ENCODE measurements at regions not wholly inside any gene's neighbourhood (a gene's known extent, or its start where the extent isn't known, plus 50 kb on each side); places are given as distances from the start of the nearest gene placed in this dataset.
"Not testable (repeated sequence)": the region's sequence is repeated elsewhere in the genome, so short reads cannot be mapped to it uniquely, and the experiment has no call there.

- not testable (repeated sequence) for DNase-seq (ENCODE audit: low read depth, low spot score)
Measured at GRCh38 chr4:187408447-187408846, 587.1 kb upstream of the ZFP42 start.

DNA sequence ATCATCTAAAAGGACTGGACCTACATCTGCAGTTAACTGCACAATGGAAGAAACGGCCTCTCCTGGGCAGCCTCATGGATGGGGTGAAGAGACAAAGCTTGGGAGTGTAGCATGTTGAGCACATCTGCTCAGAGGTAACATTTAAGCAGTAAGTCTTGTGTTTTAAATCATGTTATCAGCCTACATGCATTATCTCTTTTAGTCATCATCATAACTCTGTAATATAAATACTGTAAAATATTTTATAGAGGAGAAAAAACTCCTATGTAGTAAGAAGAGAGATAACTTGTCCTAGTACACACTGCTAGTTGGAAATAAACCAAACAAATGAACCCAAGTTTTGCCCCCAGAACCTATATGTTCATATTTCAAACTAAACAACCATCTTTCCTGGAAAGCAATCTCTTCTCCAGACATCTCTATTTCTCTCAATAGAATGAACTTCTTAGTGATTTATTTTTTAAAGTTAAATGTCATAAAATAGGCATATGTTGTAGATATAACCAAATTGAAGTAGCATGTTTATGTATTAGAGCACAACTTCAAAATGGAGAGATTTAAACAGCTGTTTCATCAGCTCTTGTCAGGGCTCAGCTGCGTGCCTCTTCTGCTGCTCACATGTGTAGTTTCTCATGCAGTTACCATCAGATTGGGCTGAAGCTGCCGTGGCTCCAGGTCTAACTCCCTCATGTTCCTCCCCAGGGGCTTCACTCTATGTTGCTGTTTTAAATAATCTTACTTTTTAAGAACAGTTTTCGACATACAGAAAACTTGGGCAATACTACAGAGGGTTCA lies 581.8 kb upstream of the ZFP42 start:
- no peak for DNase-seq (ENCODE audit: low read depth, low spot score)

GRCh38 chr4:187414716-187415115 lies 580.9 kb upstream of the ZFP42 start:
- DNase-seq (ENCODE audit: low read depth, low spot score): no peak

GRCh38 chr4:187415231-187415630 lies 580.3 kb upstream of the ZFP42 start:
- DNase-seq (ENCODE audit: low read depth, low spot score): no peak

- DNase-seq (ENCODE audit: low read depth, low spot score): no peak
Measured at GRCh38 chr4:187416216-187416615, 579.4 kb upstream of the ZFP42 start.

- DNase-seq (ENCODE audit: low read depth, low spot score): no peak
Measured at GRCh38 chr4:187417721-187418120, 577.9 kb upstream of the ZFP42 start.

DNA sequence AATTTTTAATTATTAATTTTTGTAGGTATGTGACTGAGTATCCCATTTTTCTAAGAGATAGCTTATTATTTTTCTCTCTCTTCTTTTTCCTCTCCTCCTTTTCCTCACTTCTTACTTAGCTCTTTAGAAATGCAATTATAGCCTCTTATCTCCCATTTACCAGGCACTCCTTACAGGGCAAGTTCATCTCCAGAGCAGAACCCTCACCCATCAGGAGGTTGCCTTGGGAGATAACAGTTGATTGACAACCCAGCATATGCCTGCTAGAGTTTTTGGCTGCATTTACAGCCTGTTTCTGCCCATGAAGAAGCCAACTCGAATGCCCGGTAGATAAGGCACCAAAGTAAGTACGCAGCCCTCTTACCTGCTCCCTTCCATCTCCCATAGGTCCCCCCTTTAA lies 572.9 kb upstream of the ZFP42 start:
- no peak for DNase-seq (ENCODE audit: low read depth, low spot score)

- DNase-seq (ENCODE audit: low read depth, low spot score): no peak
Measured at GRCh38 chr4:187424636-187425035, 570.9 kb upstream of the ZFP42 start.

DNA sequence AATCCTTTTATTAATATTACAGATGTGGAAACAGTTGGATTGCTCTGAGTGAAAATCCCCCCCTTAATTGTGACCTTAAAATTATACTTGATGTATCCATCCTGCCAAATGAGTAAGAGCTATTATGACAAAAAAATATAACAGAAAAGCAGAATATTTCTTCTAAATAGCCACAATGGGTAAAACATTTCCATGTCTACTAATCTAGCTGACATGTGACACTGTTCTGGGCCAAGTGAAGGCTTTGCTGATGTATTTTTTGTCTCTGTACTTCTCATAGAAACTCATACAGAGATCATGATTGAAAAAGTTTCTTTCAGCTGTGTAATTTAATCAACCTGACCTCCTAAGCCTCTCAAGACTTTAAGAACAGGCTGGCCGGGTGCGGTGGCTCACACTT lies 569.1 kb upstream of the ZFP42 start:
- no peak for DNase-seq (ENCODE audit: low read depth, low spot score)

GRCh38 chr4:187432310-187432709 lies 563.3 kb upstream of the ZFP42 start:
- DNase-seq (ENCODE audit: low read depth, low spot score): no peak

DNA sequence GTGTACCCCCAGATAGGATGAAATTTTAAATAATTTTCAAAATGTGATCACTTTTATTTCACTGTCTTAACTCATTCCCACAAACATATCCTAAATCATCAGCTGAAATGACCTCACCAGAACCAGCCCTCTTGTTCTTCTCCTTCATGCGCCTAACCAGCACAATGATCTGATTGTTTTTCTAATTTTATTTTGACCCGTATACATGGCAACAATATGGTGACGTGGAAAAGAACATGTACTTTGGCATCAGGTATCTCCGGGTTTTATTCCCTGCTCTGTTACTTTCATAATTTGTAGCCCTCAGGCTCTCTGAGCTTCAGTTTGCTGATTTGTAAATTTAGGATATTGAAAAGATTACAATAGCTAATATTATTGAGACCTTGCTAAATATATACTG lies 562.4 kb upstream of the ZFP42 start:
- DNase-seq (ENCODE audit: low read depth, low spot score): no peak

GRCh38 chr4:187436251-187436650 lies 559.3 kb upstream of the ZFP42 start:
- no peak for DNase-seq (ENCODE audit: low read depth, low spot score)

GRCh38 chr4:187444061-187444460 lies 551.5 kb upstream of the ZFP42 start:
- no peak for DNase-seq (ENCODE audit: low read depth, low spot score)

DNA sequence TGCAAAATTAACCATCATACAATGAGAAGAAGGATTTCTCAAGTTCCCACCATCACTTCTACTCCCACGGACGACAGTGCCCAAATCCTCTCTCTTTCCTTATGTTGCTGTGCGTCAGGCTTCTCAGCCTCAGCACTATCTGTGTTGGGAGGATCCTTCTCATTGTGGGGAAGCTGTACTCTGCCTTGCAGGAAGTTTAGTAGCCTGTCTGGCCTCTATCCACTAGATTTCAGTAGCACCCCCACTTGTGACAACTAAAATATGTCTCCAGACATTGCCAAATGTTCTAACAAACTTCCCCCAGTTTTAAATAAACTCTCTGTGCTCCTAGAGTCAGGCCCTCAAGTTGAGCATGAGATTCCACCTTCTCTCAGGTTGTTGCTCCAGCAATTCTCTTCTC lies 545.9 kb upstream of the ZFP42 start:
- no peak for DNase-seq (ENCODE audit: low read depth, low spot score)

DNA sequence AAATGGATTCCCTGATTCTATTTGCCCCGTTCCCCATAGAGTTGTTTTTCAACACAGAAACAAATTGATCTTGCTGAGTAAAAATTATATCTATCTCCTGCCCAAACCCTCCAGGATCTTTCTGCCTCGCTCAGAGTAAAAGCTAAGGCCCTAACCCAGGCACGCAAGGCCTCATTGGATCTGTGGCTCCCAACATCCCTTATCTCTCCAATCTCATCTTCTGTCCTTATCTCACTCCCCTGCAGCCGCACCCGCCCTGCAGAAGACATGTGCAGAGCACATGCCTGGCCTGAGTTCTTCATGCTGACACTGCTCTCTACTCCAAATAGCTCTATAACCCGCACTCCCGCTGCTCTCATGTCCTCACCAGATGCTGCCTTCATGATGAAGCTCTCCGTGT lies 543.8 kb upstream of the ZFP42 start:
- no peak for DNase-seq (ENCODE audit: low read depth, low spot score)

- DNase-seq (ENCODE audit: low read depth, low spot score): no peak
Measured at GRCh38 chr4:187460016-187460415, 535.6 kb upstream of the ZFP42 start.

GRCh38 chr4:187464573-187464972 lies 531.0 kb upstream of the ZFP42 start:
- no peak for DNase-seq (ENCODE audit: low read depth, low spot score)

DNA sequence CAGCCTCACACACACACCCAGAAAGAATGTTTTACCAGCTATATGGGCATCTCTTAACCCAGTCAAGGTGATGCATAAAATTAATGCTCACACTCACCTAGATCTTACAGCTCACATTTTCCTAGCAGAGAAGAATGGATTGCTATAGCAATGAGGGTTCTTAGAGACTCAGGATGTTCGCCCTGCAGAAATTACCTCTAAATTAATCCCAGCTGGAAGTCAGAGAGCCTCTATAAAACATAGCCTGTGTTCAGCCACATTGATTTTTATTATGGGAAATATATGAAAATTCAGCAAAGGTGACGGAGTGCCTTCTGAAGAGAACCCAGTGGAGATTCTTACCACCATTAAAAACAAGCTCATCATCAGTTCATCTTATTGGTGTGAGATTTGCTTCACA lies 528.3 kb upstream of the ZFP42 start:
- no peak for DNase-seq (ENCODE audit: low read depth, low spot score)

GRCh38 chr4:187469627-187470026 lies 525.9 kb upstream of the ZFP42 start:
- DNase-seq (ENCODE audit: low read depth, low spot score): no peak

GRCh38 chr4:187470061-187470460 lies 525.5 kb upstream of the ZFP42 start:
- DNase-seq (ENCODE audit: low read depth, low spot score): no peak

DNA sequence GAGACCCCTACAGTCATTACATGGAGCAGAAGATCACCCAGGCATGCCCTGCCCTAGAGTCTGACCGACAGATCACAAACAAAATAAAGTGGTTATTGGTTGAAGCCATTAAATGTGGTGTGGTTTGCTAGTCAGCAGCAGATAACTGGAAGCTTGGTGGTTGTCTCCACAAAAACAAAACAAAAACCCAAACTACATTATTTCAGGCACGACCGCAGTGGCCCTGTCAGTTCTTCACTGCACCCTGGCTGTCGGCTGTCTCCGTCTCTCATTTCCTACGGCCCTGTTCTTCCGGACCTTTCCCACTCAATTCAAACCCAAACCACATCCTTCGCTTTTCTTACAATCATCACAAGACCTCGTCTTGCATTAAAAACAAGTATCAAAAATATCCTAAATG lies 521.3 kb upstream of the ZFP42 start:
- DNase-seq (ENCODE audit: low read depth, low spot score): no peak

GRCh38 chr4:187475901-187476300 lies 519.7 kb upstream of the ZFP42 start:
- no peak for DNase-seq (ENCODE audit: low read depth, low spot score)

- DNase-seq (ENCODE audit: low read depth, low spot score): no peak
Measured at GRCh38 chr4:187477224-187477623, 518.3 kb upstream of the ZFP42 start.
